Activated CD4-positive, alpha-beta T cell treated with anti-CD3 and anti-CD28 coated beads, Interleukin-2, amount 50 U/mL, for 16 hours (primary cell): ENCODE measurements at regions not wholly inside any gene's neighbourhood (a gene's known extent, or its start where the extent isn't known, plus 50 kb on each side); places are given as distances from the start of the nearest gene placed in this dataset.

Experiments used
- DNase-seq: peaks from one replicate; pipeline ENCODE4 v3.0.0-alpha.2; 2020

DNA sequence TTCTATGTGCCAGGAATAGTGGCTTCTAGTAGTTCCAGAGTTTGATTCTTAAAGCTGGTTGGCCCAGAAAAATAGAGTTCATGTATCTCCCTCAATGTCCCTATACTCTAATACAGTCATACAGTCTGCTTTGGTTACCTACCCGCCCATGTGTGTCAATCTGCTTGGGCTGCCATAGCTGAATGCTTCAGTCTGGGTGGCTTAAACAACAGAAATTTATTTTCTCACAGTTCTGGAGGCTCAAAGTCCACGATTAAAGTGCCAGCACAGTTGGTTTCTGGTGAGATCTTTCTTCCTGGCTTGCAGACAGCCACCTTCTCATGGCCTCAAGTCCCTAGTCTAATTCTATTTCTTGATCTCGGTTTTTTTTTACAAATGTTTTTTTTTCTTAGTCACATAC is 1739.0 kb downstream of the MAT2B start:
- no peak for DNase-seq

GRCh38 chr5:165258197-165258771 is 1752.9 kb downstream of the MAT2B start:
- DNase-seq, result no peak

DNA sequence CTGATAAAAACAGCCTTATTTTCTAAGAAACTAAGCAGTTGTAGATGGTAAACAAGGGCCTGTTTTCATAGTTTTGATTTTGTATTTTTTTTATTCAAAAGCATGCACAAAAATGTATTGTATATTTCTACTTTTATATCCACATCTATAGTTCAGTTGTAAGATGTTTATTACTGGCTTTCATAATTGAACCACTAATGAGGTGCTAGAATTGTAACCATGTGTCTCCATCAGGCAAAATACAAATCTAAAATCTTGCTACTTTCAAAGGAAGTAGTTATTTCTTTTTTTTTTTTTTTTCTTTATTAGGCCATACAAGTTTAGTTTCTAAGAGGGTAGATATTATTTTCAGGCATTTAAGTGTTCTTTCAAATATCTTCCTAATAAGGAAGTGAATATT is 1755.0 kb downstream of the MAT2B start:
- no peak for DNase-seq

DNA sequence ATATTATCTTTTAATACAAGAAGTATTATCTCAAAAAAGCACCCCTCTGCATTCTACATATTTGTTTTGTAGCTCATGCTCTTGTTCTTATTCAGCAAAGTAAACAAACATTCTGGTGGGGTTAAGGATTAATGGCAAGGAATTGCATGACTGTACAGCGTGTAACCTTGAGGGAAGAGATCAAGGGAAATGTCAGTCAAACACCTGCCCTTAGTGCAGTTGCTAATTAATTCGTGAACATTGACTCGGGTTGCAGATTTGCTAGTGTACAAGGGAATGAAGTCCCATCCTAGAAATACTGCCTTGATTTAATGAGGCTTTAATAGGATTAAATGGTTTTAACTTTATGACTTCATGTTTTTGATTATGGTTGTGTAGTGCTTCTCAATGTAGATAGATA is 1758.1 kb downstream of the MAT2B start:
- DNase-seq, result no peak

DNA sequence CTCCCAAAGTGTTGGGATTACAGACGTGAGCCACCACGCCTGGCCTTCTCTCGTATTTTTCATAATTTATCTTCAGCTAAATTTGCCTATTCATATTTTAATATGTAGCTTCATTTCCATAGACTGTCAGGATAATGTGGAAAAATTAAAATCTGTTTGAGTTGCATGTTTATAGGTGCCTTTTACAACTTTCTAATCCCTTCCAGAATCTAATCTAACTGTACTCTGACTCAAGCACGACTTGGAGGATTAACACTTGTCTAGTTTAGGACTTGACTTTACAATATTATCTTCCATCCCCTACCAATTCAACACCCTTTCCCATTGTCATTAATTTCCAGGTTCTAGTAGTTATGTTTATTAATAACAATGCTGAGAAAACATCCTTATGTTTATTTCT is 1761.5 kb downstream of the MAT2B start:
- no peak for DNase-seq

DNA sequence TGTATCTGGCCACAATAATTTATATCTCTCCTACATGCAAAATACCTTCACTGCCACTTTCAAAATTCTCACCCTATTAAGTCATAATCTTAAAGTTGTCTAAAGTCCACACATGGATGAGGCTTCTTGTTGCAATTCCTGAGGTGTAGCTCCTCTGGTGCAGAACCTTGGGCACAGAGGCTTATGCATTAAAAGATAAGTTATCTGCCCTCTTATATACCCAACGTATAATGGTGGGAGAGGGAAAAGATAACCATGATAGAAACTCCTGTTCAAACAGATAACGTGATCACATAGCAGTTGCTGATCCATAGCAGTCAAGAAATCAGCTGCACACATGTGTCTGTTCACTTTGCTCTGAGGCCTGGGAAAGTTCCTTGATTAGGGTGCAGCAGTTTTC is 1767.0 kb downstream of the MAT2B start:
- no peak for DNase-seq

- no peak for DNase-seq
Measured at GRCh38 chr5:165277661-165278060, 1772.2 kb downstream of the MAT2B start.

- no peak for DNase-seq
Measured at GRCh38 chr5:165282491-165282890, 1777.1 kb downstream of the MAT2B start.

GRCh38 chr5:165286692-165287091 is 1781.3 kb downstream of the MAT2B start:
- no peak for DNase-seq

GRCh38 chr5:165290535-165290934 is 1785.1 kb downstream of the MAT2B start:
- no peak for DNase-seq

DNA sequence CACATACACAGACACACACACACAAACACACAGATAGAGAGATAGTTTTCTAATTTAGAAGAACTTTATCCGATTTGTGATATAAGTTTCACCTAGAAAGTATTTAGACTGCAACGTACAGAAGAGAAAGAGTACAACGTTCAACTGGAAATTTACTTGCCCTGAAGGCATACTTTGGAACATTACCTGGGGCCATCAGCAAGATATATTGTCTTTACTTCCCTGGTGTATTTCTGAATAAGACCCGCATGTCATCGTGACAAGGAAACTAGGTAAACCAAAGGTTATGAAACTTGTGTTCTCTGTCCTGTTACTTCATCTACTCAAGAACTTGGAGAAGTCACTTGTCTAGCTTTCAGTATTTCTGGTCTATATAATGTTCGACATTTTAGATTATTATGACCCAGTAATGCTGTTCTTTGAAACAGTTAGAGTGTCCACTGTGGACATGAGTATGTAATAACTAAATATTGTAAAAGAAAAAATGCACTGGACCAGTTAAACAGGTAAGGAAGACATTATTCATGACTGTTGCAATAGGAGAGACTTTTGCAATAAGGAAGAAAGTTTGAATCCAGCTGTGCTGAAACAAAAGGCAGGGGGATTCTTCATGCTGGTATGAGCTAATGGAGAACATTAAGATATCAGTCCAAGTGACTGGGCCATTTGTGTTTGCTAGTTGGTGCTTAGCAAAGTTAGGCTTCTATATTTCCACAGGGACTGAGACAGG is 1791.1 kb downstream of the MAT2B start:
- no peak for DNase-seq

DNA sequence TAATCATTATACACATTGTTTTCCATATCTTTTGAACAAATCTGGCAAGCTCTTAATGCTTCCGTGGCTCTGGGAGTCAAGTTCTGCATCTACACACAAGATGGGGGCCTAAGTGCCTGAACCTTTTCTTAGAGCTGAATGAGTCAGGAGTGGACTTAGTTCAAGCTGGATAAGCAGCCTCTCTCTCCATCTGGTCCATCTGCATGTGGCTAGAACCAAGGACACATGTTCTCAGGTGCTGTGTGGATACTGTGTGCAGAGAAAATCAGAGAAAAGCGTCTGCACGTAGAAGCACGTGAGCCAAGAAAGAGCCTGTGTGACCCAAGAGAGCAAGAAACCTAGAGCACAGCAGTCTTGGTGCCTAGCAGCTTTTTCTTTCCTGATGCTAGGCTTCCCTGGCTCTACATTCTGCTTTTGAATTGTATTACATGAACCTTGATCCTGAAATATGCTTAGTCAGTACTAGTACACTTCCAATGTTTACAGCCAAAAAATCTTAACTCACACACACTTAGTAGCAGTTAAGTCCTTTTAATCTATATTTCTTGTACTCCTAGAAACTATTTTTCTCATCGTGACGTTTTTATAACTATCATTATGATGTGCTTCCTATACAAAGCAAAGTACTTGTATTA is 1798.9 kb downstream of the MAT2B start:
- no peak for DNase-seq

DNA sequence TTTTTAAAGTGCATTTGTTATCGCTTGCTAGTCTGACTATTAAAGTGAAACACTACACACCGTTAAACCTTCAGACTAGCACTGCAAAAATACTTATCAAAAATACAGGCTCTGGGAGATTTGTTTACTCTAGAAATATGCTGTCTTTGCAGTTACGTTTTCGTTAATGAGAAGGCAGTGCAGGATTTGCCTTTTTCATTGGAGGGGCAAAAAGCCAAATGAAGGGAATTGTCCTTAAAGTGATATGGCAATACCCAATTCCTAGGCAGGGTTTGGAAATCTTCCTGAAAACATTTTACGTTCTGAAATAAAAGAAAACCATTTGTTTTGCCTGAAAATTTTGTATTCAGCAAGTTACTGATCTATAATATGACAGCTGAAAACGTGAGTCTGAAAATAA is 1800.2 kb downstream of the MAT2B start:
- DNase-seq, result no peak

GRCh38 chr5:165309446-165309845 is 1804.0 kb downstream of the MAT2B start:
- no peak for DNase-seq

DNA sequence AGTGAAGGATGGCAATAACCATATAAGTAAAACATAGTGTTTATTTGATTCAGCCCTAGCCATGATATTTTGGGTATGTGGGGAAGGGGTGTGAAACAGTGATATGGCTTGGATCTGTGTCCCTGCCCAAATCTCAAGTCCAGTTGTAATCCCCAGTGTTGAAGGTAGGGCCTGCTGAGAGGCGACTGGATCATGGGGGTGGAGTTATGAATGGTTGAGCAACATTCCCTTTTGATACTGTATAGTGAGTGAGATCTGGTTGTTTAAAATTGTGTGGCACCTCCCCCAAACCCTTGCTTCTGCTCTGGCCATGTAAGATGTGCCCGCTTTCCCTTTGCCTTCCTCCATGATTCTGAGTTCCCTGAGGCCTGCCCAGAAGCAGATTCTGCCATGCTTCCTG is 1804.6 kb downstream of the MAT2B start:
- no peak for DNase-seq

DNA sequence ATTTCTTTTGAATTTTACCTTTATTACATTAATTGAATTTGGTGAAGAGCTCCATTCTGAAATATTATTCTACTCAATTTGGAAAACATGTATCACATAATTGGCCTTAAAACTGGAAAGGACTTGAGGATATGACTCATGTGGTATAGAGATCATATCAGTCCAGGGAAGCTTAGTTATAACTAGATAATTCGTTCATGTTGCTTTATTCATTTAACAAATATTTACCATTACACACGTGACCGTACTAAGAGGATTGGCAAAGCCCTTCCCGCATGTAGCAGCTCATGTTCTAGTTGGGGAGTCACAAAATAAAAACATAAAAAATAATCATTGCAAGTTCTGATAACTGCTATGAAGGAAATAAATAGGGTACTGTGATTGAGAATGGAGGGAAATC is 1816.5 kb downstream of the MAT2B start:
- no peak for DNase-seq

GRCh38 chr5:165325221-165325620 is 1819.8 kb downstream of the MAT2B start:
- DNase-seq, result no peak

DNA sequence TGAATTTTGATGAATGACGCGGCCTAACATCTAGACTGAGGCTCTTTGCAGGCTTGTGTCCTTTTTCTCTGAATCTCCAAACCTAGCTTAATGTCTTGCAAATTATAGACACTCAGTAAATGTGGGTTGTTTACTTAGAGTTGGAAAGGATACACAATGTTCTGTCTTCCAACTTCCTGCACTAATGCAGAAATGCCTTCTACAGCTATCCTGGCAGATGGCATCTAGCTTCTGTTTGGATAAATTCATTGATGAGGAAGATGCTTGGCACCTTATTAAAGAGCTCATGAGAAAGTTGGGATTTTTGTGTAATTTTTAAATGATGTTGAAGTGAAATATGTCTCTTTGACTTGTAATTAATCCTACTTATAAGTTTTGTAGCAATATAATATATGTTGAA is 1822.2 kb downstream of the MAT2B start:
- DNase-seq, result no peak

- DNase-seq, result no peak
Measured at GRCh38 chr5:165328846-165329245, 1823.4 kb downstream of the MAT2B start.

GRCh38 chr5:165333623-165334022 is 1828.2 kb downstream of the MAT2B start:
- no peak for DNase-seq

GRCh38 chr5:165334201-165334600 is 1828.8 kb downstream of the MAT2B start:
- DNase-seq, result no peak

DNA sequence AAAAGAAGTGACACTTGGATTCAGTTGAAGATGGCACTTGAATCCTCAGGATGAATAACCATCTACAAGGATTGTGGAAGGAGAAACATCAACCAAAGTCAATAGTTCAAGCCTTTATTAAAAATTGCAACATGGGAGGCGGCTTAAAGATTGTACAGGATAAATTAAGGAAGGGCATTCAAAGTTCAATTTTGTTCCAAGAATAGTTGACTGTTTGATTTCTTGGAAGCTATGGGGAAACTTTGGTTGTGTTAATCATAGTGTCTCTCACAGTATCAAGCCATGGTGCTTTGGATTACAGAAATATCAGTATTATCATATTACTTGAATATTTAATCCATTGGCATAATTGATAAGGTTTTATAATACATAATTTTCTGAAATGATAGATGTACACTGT is 1844.3 kb downstream of the MAT2B start:
- DNase-seq, result no peak

DNA sequence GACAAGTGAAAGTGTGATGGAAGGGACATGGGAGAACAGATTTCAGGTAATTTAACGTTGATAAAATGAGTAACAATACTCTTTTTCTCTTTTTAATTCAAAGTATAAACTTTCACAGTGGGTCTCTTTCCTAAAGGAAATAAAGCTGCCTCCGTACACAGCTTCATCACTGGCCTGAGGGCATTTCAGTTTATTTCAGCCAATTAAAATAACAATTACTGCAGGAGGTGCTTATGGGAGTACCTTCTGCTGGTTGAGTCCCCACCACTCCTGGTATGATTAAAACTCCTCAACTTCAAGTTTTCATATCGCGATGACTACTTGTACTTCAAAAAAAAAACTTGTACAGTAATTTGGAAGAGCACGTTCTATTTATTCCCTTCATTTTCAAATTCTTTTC is 1845.9 kb downstream of the MAT2B start:
- no peak for DNase-seq

- DNase-seq, result no peak
Measured at GRCh38 chr5:165360366-165360765, 1854.9 kb downstream of the MAT2B start.
